ENCODE measurements at regions not wholly inside any gene's neighbourhood (a gene's known extent, or its start where the extent isn't known, plus 50 kb on each side); places are given as distances from the start of the nearest gene placed in this dataset.
A peak's percentile ranks its signal among the peaks of the same experiment; 100 is the strongest.

- no peak for DNase-seq
Observed at GRCh38 chr5:74953937-74954720, 87.9 kb upstream of the FAM169A start.

- DNase-seq, result no peak
Observed at GRCh38 chr5:74953554-74953936, 87.4 kb upstream of the FAM169A start.

GRCh38 chr5:74952406-74952805 is 86.2 kb upstream of the FAM169A start:
- no peak for DNase-seq

- no peak for DNase-seq
Observed at GRCh38 chr5:74951865-74952264, 85.7 kb upstream of the FAM169A start.

- no peak for DNase-seq
Observed at GRCh38 chr5:74950836-74951515, 84.8 kb upstream of the FAM169A start.

- no peak for DNase-seq
Observed at GRCh38 chr5:74949976-74950375, 83.8 kb upstream of the FAM169A start.

- DNase-seq, result no peak
Observed at GRCh38 chr5:74948031-74948546, 81.9 kb upstream of the FAM169A start.

- DNase-seq, result no peak
Observed at GRCh38 chr5:74946471-74946870, 80.3 kb upstream of the FAM169A start.

- no peak for DNase-seq
Observed at GRCh38 chr5:74945561-74946165, 79.5 kb upstream of the FAM169A start.

- DNase-seq, result no peak
Observed at GRCh38 chr5:74943905-74944304, 77.7 kb upstream of the FAM169A start.

GRCh38 chr5:74942622-74943286 is 76.6 kb upstream of the FAM169A start:
- no peak for DNase-seq

GRCh38 chr5:74940782-74941353 is 74.7 kb upstream of the FAM169A start:
- DNase-seq, result no peak

GRCh38 chr5:74938250-74938933 is 72.2 kb upstream of the FAM169A start:
- no peak for DNase-seq

- DNase-seq, result no peak
Observed at GRCh38 chr5:74935752-74936091, 69.5 kb upstream of the FAM169A start.

GRCh38 chr5:74934949-74935751 is 69.0 kb upstream of the FAM169A start:
- peak; percentile 77 for DNase-seq

GRCh38 chr5:74927336-74927735 is 61.1 kb upstream of the FAM169A start:
- DNase-seq, result no peak

- no peak for DNase-seq
Observed at GRCh38 chr5:74919487-74919886, 53.3 kb upstream of the FAM169A start.

GRCh38 chr5:74919041-74919440 is 52.9 kb upstream of the FAM169A start:
- no peak for DNase-seq

GRCh38 chr5:74918232-74918669 is 52.1 kb upstream of the FAM169A start:
- no peak for DNase-seq

- no peak for DNase-seq
Observed at GRCh38 chr5:74916831-74917710, 50.9 kb upstream of the FAM169A start.

Measured in GDM1 (cell line).